CD1c-positive myeloid dendritic cell (primary cell): ENCODE measurements at regions not wholly inside any gene's neighbourhood (a gene's known extent, or its start where the extent isn't known, plus 50 kb on each side); places are given as distances from the start of the nearest gene placed in this dataset.

Experiments
- DNase-seq: peaks from one replicate; pipeline ENCODE4 v3.0.0-alpha.2; 2016; ENCODE audit errors: extremely low spot score

- no peak for DNase-seq
These were observed 127.7 kb upstream of the CAMK1G start for GRCh38 chr1:209455661-209456358.

DNA sequence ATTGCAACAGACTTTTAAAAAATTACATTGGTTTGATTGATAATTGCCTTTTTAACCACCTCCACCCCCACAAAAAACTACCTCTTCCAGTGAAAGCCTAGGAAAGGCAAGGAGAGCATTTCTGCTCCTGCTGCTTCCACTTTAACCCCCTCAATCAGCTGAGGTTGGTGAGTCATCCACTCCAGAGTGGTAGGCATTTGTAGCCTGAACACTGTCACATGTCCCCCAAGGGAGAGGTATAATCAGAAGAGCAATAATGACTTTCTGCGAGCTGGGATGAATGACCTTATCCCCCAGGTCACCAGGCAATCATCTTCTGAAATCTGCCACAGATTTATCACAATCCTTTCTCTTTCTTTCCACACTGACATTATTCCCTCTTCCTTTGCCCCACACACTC lies 126.6 kb upstream of the CAMK1G start:
- no peak for DNase-seq

- DNase-seq = no peak
These were observed 126.0 kb upstream of the CAMK1G start for GRCh38 chr1:209457401-209458125.

- no peak for DNase-seq
These were observed 124.6 kb upstream of the CAMK1G start for GRCh38 chr1:209458921-209459320.

DNA sequence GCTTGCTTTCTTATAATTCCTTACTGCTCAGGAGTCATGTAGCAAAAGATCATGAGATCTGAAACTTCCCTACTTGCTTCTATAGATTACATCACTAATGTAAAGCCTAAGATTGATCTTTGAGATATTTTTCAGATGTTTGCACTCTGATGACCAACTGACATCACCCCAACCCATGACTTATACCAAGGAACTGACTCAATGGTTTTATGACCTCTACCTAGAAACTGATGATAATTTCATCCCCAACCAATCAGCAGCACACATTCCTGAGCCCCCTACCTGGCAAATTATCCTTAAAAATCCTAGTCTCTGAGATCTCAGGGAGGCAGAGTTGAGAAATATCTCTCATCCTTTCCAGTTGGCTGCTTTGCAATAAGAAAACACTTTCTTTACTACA lies 122.3 kb upstream of the CAMK1G start:
- DNase-seq = no peak

DNA sequence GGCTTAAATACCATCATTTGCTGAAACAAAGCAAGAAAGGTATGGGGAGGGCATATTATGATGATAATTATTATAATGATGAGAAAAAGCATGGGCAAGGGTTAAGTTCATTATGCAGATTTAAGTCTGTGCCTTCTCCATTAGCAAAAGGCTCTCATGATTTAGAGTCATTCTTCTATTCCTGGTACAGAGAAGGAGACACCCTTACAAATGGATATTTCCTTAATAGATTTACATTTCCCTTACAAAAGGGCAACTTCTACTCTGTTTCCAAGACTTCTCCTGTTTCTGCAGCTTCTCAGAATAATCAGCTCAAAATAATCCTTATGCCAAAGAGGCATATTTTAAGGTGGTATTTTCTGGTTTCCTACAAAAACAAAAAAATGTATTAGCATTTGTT lies 121.1 kb upstream of the CAMK1G start:
- DNase-seq = no peak

DNA sequence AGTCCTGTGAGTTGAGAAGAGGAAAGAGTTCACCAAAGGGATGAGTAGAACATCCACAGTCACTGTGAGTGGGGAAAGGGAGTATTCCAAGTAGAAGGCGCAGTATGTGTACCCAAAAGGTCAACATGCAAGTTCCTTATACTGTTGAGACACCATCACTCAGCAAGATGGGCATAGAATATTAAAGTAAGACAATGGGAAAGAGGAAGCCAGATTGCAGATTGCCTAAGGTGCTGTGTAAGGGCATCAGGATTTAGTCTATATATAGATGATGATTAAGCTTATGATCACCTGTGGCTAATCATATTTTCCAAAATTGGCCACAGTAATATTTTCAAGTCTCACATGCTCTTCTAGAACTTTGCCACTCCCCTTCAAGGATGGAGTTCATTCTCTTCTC lies 120.1 kb upstream of the CAMK1G start:
- no peak for DNase-seq

GRCh38 chr1:209473025-209473424 lies 110.5 kb upstream of the CAMK1G start:
- DNase-seq = no peak

GRCh38 chr1:209480345-209480744 lies 103.2 kb upstream of the CAMK1G start:
- DNase-seq = no peak

DNA sequence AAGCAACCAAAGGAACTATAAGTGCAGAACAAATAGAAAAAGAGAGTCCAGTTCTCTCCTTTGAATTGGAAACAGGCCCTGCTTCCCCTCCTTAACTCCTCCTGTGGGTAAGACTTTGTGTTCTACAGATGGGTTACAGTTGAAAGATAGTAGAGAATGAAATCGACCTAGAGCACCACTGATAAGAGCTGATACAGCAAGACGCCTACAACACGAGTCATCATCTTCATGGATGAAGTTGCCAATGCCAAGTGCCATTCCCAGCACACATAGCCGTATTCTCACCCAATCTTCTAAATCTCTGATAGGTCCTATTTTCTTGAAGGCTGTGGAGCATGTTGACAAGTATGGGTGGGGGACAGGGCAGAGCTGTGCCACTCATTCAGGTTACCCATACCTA lies 99.8 kb upstream of the CAMK1G start:
- no peak for DNase-seq

GRCh38 chr1:209484429-209484828 lies 99.1 kb upstream of the CAMK1G start:
- no peak for DNase-seq

DNA sequence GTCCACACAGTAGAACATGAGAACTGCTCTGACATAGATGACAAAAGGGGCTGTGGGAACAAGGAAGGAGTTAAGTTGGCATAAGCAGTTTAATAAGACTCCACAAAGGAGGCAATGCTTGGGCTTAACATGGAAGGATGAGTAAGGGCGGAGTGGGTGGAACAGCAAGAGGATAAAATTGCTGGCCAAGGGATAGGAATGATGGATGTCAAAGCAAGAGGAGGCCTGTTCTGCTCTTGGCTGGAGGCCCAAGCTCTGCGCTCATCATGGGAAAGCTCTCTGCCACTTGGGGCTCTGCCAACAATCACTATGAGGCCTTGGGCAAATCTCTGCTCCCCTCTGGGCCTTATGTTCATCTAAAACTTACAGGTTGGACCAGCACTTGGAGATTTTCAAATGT lies 98.3 kb upstream of the CAMK1G start:
- no peak for DNase-seq

DNA sequence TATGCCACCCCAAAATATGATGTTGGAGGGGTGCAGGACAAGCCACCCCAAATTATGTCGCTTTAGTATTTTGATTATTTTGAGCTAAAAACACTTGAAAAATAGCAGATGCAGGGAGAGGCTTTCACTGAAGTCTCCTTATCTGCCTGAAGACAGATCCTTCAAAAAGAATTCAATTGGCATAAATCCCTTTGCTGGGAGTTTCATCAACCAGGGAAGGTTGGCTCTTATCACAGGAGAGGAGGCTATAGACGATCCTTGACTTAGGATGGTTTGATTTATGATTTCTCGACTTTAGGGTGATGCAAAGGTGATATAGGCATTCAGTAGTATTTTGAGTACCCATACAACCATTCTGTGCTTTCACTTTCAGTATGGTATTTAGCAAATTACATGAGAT lies 97.8 kb upstream of the CAMK1G start:
- no peak for DNase-seq

- no peak for DNase-seq
These were observed 96.5 kb upstream of the CAMK1G start for GRCh38 chr1:209486861-209487593.

DNA sequence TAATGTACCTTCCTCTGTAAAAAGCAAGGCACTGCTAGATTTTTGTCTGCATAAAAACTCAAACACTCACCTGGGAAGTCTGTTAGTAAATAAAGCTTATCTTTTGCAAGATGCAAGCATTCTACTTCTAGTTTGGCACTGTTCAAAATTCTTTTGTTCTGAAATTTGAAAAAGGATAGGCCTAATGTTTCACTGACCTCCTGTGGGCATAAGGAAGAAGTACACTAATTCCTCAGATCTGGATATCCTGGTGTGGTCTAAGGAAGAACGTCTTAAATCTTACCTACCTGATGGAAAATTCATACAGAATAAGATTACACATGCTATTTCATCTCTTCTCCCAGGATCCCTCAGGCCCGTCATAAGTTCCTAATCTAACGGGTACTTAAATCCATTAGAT lies 93.5 kb upstream of the CAMK1G start:
- no peak for DNase-seq

DNA sequence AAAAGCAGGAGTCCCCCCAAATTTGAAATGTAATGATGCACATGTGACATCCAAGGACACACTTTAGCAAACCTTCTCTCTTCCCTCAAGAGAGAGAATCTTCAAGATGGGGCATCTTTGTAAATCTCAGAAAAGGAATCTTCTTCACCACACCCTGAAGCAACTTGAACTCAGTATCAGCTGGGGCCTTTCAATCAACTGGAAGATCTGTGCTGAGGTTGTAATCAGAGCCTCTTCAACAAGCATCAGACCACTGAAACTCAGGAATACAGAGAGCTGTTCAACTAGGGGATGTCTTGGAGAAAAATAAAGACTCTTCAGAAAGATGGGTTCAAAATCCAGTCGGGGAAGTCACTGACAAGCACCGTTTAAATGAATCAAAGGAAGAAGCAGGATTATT lies 92.5 kb upstream of the CAMK1G start:
- no peak for DNase-seq

- DNase-seq = no peak
These were observed 92.0 kb upstream of the CAMK1G start for GRCh38 chr1:209491496-209491895.

DNA sequence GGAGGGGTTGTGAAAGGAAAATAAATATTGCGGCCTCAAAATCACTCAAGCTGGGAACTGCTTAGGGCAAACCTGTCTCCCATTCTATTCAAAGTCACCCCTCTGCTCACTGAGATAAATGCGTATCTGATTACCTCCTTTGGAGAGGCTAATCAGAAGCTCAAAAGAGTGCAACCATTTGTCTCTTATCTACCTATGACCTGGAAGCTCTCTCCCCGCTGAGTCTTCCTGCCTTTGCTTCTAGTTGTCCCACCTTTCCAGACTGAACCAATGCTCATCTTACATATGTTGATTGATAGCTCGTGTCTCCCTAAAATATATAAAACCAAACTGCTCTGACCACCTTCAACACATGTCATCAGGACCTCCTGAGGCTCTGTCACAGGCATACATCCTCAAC lies 91.6 kb upstream of the CAMK1G start:
- DNase-seq = no peak

DNA sequence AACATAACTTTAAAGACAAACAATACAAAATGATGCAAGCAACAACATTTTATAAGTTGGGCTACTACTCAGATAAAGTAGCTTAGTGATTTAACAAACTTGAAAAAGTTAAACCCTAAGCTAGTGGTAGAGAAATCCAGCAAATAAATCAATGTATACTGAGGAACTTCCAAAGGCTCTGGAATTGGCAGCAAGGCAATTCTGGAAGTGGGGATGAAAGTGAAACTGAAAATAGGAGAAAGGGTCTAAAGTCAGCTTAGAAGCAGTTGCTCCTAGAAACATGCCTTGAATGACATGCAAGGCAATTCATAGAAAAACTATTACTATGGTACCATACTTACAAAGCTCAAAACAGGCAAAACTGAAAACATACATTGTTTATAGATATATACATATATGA lies 90.0 kb upstream of the CAMK1G start:
- DNase-seq = no peak

GRCh38 chr1:209497729-209498128 lies 85.8 kb upstream of the CAMK1G start:
- no peak for DNase-seq

DNA sequence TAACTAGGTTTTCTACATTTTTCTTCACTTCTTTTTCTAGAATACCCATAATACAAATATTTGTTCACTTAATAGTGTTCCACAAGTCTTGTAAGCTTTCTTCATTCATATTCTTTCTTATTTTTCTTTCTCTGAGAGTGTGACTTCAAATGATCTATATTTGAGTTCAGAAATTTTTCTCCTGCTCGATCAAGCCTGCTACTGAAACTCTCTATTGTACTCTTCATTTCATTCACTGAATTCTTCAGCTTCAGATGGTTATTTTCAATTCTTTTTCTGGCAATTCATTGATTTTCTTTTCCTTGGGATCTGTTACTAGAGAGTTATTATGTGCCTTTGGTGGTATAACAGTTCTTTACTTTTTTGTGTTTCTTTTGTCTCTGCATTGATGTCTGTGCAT lies 82.5 kb upstream of the CAMK1G start:
- DNase-seq = no peak

- no peak for DNase-seq
These were observed 80.3 kb upstream of the CAMK1G start for GRCh38 chr1:209503196-209503595.

DNA sequence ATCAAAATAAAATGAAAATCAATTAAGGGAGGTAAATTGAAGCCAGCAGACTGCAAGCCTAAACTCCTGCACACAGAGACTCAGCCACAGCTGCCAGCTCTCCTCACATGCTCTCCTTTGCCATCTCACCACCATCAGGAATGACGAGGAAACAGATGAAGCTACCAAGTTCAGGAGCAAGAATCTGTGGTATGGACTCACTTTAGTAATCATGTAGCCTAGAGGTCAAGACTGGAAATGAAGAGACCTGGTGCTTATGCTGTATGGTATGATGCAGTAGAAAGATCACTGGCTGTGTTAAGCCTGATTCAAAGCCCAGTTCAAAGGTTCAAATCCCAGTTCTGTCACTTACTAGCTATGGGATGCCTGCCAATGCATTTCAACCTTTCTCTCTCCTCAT lies 78.9 kb upstream of the CAMK1G start:
- DNase-seq = no peak
